ENCODE measurements at regions not wholly inside any gene's neighbourhood (a gene's known extent, or its start where the extent isn't known, plus 50 kb on each side); places are given as distances from the start of the nearest gene placed in this dataset.

GRCh38 chr1:25126562-25126961 lies 105.7 kb downstream of the SYF2 start:
- no peak for TF ChIP-seq EP300 (IDR thresholded peaks at IDR 0.05)
- no peak for TF ChIP-seq EHF (CRISPR knock-in tag; IDR thresholded peaks at IDR 0.05)
- TF ChIP-seq CHD2 (IDR thresholded peaks at IDR 0.05; ENCODE audit: low read length, partially characterized antibody) = no peak
- TF ChIP-seq ESRRA (IDR thresholded peaks at IDR 0.05; ENCODE audit: borderline replicate concordance, low read length) = no peak
- DNase-seq (ENCODE audit: low read depth in 1 of 2, low spot score in 1 of 2) (no peak), ATAC-seq (no peak), FAIRE-seq (no peak)
- Histone ChIP-seq H3K4me2 (no peak overlapping the region), H3K4me3 (no peak overlapping the region), H3K4me1 (no peaks in the 10 kb centered on the region), H3K27ac (no peak overlapping the region), H3K9me3 (no peaks in the 10 kb centered on the region)
- WGBS (ENCODE audit: missing lambda C conversion rate) = 78% methylated on average over 5 of the region's 5 CpGs
- ChIA-PET CTCF (interaction anchor here (0.6 to 1.5 kb wide), 3 partner anchors 26 to 673 kb away, joined by 3 to 5 read pairs (median 5); no protein-coding TSS in a partner anchor), POLR2A (no interaction called here)

GRCh38 chr1:25123551-25123950 lies 108.8 kb downstream of the SYF2 start:
- no peaks in the 10 kb centered on the region for H3K4me1 ChIP-seq
- no peak for TF ChIP-seq POLR2A (IDR thresholded peaks at IDR 0.05; ENCODE audit: low read length)
- no peak for TF ChIP-seq EHF (CRISPR knock-in tag; IDR thresholded peaks at IDR 0.05)
- no peak for TF ChIP-seq GATA3 (IDR thresholded peaks at IDR 0.05; ENCODE audit: borderline replicate concordance)
- TF ChIP-seq RFX5 (IDR thresholded peaks at IDR 0.05) = no peak
- no peak for TF ChIP-seq NR3C1 (IDR thresholded peaks at IDR 0.05)
- no peak for TF ChIP-seq RNF2 (IDR thresholded peaks at IDR 0.05; ENCODE audit: borderline replicate concordance, low read depth)
- TF ChIP-seq CHD2 (IDR thresholded peaks at IDR 0.05; ENCODE audit: low read length, partially characterized antibody) = no peak
- no peak for TF ChIP-seq USF2 (IDR thresholded peaks at IDR 0.05)
- TF ChIP-seq ATOH8 (CRISPR knock-in tag; IDR thresholded peaks at IDR 0.05; ENCODE audit: low read depth) = no peak
- TF ChIP-seq KDM5A (IDR thresholded peaks at IDR 0.05) = no peak
- TF ChIP-seq ZC3H11A (IDR thresholded peaks at IDR 0.05) = no peak
- TF ChIP-seq RCOR1 (IDR thresholded peaks at IDR 0.05; ENCODE audit: low read depth, low read length) = no peak
- TF ChIP-seq MAX (IDR thresholded peaks at IDR 0.05) = no peak
- TF ChIP-seq FOXS1 (CRISPR knock-in tag; IDR thresholded peaks at IDR 0.05) = no peak
- no peak for TF ChIP-seq RAD21 (conservative IDR thresholded peaks at IDR 0.05 in 1 of 2, IDR thresholded peaks at IDR 0.05 in 1 of 2)
- no peak overlapping the region for H3K4me2 ChIP-seq
- H3K4me3 ChIP-seq = no peak overlapping the region
- H3K9me3 ChIP-seq = no peaks in the 10 kb centered on the region
- no peak for FAIRE-seq
- no peak for DNase-seq (ENCODE audit: low read depth in 1 of 2, low spot score in 1 of 2)
- WGBS (ENCODE audit: missing lambda C conversion rate) = 83% methylated on average over 3 of the region's 3 CpGs
- no peak for ATAC-seq
- H3K27ac ChIP-seq = no peak overlapping the region
- POLR2A ChIA-PET = no interaction called here
- CTCF ChIA-PET = no interaction called here

- H3K27ac ChIP-seq = no peak overlapping the region
- no peaks in the 10 kb centered on the region for H3K4me1 ChIP-seq
- ATAC-seq (no peak), DNase-seq (ENCODE audit: low read depth in 1 of 2, low spot score in 1 of 2) (no peak), FAIRE-seq (no peak)
- POLR2A ChIA-PET = no interaction called here
- no peak for TF ChIP-seq CEBPB (IDR thresholded peaks at IDR 0.05)
- TF ChIP-seq ATOH8 (CRISPR knock-in tag; IDR thresholded peaks at IDR 0.05; ENCODE audit: low read depth) = no peak
- TF ChIP-seq GATA3 (IDR thresholded peaks at IDR 0.05; ENCODE audit: borderline replicate concordance) = no peak
- H3K4me2 ChIP-seq = no peak overlapping the region
- no peaks in the 10 kb centered on the region for H3K9me3 ChIP-seq
- 39% methylated on average over 2 of the region's 5 CpGs for WGBS (ENCODE audit: missing lambda C conversion rate)
- CTCF ChIA-PET = interaction anchor here (1.1 kb wide), 1 partner anchor 82 kb away, joined by 3 read pairs; no protein-coding TSS in a partner anchor
- no peak overlapping the region for H3K4me3 ChIP-seq
Observed at GRCh38 chr1:25122747-25123146, 109.6 kb downstream of the SYF2 start.

- H3K9me3 ChIP-seq = peaks cover 3% of the 10 kb centered on the region; the same call in 1 of the 3 replicates
- DNase-seq (ENCODE audit: low read depth in 1 of 2, low spot score in 1 of 2) = no peak
- no peak overlapping the region for H3K27ac ChIP-seq
- no peak for FAIRE-seq
- no peak for ATAC-seq
- ChIA-PET CTCF (no interaction called here), POLR2A (no interaction called here)
- H3K4me2 ChIP-seq = no peak overlapping the region
- no peaks in the 10 kb centered on the region for H3K4me1 ChIP-seq
- no peak overlapping the region for H3K4me3 ChIP-seq
- 54% methylated on average over 8 of the region's 8 CpGs for WGBS (ENCODE audit: missing lambda C conversion rate)
- TF ChIP-seq MAZ (IDR thresholded peaks at IDR 0.05; ENCODE audit: borderline replicate concordance, low read depth, low read length) = no peak
- no peak for TF ChIP-seq ZC3H11A (IDR thresholded peaks at IDR 0.05)
- no peak for TF ChIP-seq ELK1 (IDR thresholded peaks at IDR 0.05; ENCODE audit: low read depth, low read length)
- no peak for TF ChIP-seq USF2 (IDR thresholded peaks at IDR 0.05)
- no peak for TF ChIP-seq MYC (IDR thresholded peaks at IDR 0.05; ENCODE audit: borderline replicate concordance, low read length)
- TF ChIP-seq ATOH8 (CRISPR knock-in tag; IDR thresholded peaks at IDR 0.05; ENCODE audit: low read depth) = no peak
- no peak for TF ChIP-seq HES2 (IDR thresholded peaks at IDR 0.05)
- TF ChIP-seq JUN (IDR thresholded peaks at IDR 0.05) = no peak
- TF ChIP-seq MAX (IDR thresholded peaks at IDR 0.05) = no peak
- TF ChIP-seq TP53 (CRISPR knock-in tag; IDR thresholded peaks at IDR 0.05) = no peak
- TF ChIP-seq CHD4 (IDR thresholded peaks at IDR 0.05; ENCODE audit: borderline replicate concordance) = no peak
Observed at GRCh38 chr1:25120281-25120680, 112.0 kb downstream of the SYF2 start.

All from A549 (cell line).